HL-60 (cell line): ENCODE measurements at regions not wholly inside any gene's neighbourhood (a gene's known extent, or its start where the extent isn't known, plus 50 kb on each side); places are given as distances from the start of the nearest gene placed in this dataset.

Source experiments
- DNase-seq, 2 experiments: peaks; one replicate each; pipeline ENCODE4 v3.0.0-alpha.2; 2010 to 2020; ENCODE audit warnings: low read depth in 1 of 2, low spot score in 1 of 2
- H3K27ac ChIP-seq: fragments of 250-450 bp; sonication (Bioruptor Pico); replicated peaks from 2 replicates; pipeline ENCODE4 v1.5.1; 2020; ENCODE audit warnings: mild to moderate bottlenecking, moderate library complexity
- H3K27me3 ChIP-seq: fragments of 250-450 bp; sonication (Bioruptor Pico); 2 replicates; pipeline ENCODE4 v1.5.1; 2021; ENCODE audit warnings: mild to moderate bottlenecking, moderate library complexity; ENCODE audit not compliant: insufficient read depth, poor library complexity, severe bottlenecking
- H3K4me3 ChIP-seq: replicated peaks from 2 replicates; pipeline ENCODE4 v1.5.1; 2011; ENCODE audit warnings: mild to moderate bottlenecking, control low read depth, low read length; ENCODE audit not compliant: insufficient read depth
- GABPA ChIP-seq: IDR thresholded peaks from 2 replicates; pipeline ENCODE4 v1.6.1; 2012; ENCODE audit warnings: low read depth
- POLR2AphosphoS5 ChIP-seq: IDR thresholded peaks from 2 replicates; pipeline ENCODE4 v1.6.1; 2012; ENCODE audit warnings: low read depth
- SPI1 ChIP-seq: IDR thresholded peaks from 2 replicates; pipeline ENCODE4 v1.6.1; 2012; ENCODE audit warnings: low read depth, mild to moderate bottlenecking, borderline replicate concordance
- TF ChIP-seq, protein P1 (sequence below): IDR thresholded peaks from one replicate; pipeline ENCODE4 v1.5.1; 2011; ENCODE audit warnings: low read length, control low read depth, inconsistent platforms; ENCODE audit not compliant: insufficient read depth
- TF ChIP-seq, protein P2 (sequence below): IDR thresholded peaks from 2 replicates; pipeline ENCODE4 v1.6.1; 2012; ENCODE audit warnings: low read depth; ENCODE audit not compliant: insufficient replicate concordance

DNA sequence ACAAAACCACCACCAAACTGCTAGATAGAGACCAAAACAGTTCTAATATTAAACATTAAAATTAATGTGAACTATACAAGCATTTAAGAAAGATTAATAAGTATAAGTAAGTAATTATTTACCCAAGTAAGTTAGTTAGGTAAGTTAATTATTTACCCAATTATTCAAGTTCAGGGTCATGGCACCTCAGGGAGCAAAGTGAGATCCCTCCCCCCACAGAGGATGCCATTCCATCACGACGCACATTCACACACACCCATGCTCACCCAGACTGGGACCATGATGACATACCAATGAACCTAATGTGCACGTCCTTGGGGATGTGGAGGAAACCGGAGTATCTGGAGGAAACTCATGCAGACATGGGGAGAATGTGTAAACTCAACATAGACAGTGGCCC is 229.1 kb downstream of the NR2F2 start:
- TF ChIP-seq, protein P1, sequence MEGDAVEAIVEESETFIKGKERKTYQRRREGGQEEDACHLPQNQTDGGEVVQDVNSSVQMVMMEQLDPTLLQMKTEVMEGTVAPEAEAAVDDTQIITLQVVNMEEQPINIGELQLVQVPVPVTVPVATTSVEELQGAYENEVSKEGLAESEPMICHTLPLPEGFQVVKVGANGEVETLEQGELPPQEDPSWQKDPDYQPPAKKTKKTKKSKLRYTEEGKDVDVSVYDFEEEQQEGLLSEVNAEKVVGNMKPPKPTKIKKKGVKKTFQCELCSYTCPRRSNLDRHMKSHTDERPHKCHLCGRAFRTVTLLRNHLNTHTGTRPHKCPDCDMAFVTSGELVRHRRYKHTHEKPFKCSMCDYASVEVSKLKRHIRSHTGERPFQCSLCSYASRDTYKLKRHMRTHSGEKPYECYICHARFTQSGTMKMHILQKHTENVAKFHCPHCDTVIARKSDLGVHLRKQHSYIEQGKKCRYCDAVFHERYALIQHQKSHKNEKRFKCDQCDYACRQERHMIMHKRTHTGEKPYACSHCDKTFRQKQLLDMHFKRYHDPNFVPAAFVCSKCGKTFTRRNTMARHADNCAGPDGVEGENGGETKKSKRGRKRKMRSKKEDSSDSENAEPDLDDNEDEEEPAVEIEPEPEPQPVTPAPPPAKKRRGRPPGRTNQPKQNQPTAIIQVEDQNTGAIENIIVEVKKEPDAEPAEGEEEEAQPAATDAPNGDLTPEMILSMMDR = no peak
- H3K4me3 ChIP-seq = no peak overlapping the region
- H3K27ac ChIP-seq = no peak overlapping the region
- no peak for DNase-seq
- no peaks in the 10 kb centered on the region for H3K27me3 ChIP-seq

DNA sequence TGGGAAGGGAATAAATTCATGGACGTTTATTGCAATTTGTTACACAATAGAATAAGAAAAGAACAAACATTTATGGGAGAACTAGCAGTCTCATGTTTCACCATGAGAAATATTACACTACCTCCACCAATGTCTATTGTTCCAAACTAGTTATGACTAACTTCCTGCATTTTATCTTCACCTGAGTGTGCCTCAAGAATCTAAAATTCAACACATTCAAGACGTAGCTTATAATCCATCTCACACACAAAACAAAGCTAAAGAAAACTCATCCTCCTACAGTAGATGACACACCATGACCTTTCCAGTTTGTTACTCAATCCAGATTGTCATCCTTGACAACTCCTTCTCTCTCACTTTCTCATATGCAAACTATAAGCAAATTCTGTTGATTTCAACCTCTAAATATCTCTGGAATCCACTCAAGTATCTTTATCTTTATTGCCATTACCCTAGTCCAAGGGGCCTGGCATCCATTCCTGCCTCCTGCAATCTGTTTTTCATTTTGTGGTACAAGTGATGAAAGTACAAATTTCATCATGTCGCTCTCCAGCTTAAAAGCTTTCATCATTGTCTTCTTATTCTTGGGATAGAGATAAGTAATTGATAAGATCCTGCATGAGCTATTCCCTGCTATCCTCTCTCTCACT is 229.9 kb downstream of the NR2F2 start:
- Histone ChIP-seq H3K27me3 (no peaks in the 10 kb centered on the region), H3K27ac (no peak overlapping the region), H3K4me3 (no peak overlapping the region)
- DNase-seq = no peak
- TF ChIP-seq, protein P2, sequence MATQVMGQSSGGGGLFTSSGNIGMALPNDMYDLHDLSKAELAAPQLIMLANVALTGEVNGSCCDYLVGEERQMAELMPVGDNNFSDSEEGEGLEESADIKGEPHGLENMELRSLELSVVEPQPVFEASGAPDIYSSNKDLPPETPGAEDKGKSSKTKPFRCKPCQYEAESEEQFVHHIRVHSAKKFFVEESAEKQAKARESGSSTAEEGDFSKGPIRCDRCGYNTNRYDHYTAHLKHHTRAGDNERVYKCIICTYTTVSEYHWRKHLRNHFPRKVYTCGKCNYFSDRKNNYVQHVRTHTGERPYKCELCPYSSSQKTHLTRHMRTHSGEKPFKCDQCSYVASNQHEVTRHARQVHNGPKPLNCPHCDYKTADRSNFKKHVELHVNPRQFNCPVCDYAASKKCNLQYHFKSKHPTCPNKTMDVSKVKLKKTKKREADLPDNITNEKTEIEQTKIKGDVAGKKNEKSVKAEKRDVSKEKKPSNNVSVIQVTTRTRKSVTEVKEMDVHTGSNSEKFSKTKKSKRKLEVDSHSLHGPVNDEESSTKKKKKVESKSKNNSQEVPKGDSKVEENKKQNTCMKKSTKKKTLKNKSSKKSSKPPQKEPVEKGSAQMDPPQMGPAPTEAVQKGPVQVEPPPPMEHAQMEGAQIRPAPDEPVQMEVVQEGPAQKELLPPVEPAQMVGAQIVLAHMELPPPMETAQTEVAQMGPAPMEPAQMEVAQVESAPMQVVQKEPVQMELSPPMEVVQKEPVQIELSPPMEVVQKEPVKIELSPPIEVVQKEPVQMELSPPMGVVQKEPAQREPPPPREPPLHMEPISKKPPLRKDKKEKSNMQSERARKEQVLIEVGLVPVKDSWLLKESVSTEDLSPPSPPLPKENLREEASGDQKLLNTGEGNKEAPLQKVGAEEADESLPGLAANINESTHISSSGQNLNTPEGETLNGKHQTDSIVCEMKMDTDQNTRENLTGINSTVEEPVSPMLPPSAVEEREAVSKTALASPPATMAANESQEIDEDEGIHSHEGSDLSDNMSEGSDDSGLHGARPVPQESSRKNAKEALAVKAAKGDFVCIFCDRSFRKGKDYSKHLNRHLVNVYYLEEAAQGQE = no peak

DNA sequence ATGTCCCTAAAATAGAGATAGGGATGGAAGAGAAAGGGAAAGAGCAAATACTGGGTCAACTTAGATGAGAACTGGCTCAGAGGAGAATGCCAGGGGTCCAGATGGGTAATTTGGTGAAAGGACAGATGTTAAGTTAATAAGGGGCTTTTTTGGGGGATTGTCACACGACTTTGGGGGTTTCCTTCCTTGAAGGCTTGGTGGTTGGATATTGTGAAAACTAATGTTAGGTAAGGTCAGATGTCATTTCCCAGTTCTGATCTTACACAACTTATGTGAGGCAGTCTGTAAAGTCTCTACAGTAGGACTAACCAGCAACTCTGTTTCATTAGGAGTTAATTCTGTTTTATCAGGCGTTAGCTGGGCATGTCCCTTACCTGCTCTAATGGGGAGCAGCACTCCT is 231.1 kb downstream of the NR2F2 start:
- no peak for DNase-seq
- no peak overlapping the region for H3K4me3 ChIP-seq
- TF ChIP-seq POLR2AphosphoS5 (no peak), GABPA (no peak), SPI1 (no peak)
- TF ChIP-seq, protein P2 = no peak
- TF ChIP-seq, protein P1 = no peak
- H3K27ac ChIP-seq = no peak overlapping the region
- H3K27me3 ChIP-seq = no peaks in the 10 kb centered on the region

DNA sequence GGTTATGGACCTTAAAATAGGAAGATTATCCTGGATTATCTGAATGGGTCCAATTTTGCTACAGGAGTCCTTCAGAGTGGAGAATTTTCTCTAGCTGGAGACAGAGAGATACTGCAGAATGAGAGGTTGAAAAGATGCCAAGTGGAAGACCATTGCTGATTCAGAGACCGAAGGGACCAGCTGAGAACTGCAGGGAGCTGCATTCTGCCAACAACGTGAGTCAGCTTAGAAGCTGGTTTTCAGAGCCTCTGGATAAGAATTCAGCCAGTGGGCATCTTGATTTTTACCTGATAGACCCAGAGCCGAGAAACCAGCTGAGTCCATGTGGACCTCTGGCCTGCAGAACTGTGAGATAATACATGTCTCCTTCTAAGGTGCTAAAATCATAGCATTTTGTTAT is 234.0 kb downstream of the NR2F2 start:
- H3K27me3 ChIP-seq = no peaks in the 10 kb centered on the region
- H3K4me3 ChIP-seq = no peak overlapping the region
- H3K27ac ChIP-seq = no peak overlapping the region
- TF ChIP-seq, protein P2 = no peak
- TF ChIP-seq, protein P1 = no peak
- TF ChIP-seq SPI1 (no peak), POLR2AphosphoS5 (no peak), GABPA (no peak)
- DNase-seq = no peak
